Calu3 (cell line): ENCODE measurements at regions not wholly inside any gene's neighbourhood (a gene's known extent, or its start where the extent isn't known, plus 50 kb on each side); places are given as distances from the start of the nearest gene placed in this dataset.
A peak's percentile ranks its signal among the peaks of the same experiment; 100 is the strongest.

Experiments used
- BruUV-seq: library from RNA; stranded (reverse); fragments of 400-500 nt; replicated peaks from 2 replicates; lab custom pipeline; 2021; lab: Mats Ljungman, UMichigan
- CTCF ChIA-PET: fragments of 300-600 bp; sonication (Branson Sonifier 250); formaldehyde crosslinking; loops from one replicate; lab custom pipeline; 2022; ENCODE audit warnings: antibody characterized with exemption; lab: Charles Lee
- DNase-seq: peaks from one replicate; pipeline ENCODE4 v3.0.0; 2022
- H3K27ac Mint-ChIP-seq: one replicate; pipeline ENCODE4 v1.8.0; 2022; ENCODE audit warnings: mixed read lengths; ENCODE audit not compliant: unreplicated experiment
- H3K27me3 Mint-ChIP-seq: one replicate; pipeline ENCODE4 v1.8.0; 2022; ENCODE audit warnings: mixed read lengths; ENCODE audit not compliant: unreplicated experiment
- H3K36me3 Mint-ChIP-seq: one replicate; pipeline ENCODE4 v1.8.0; 2022; ENCODE audit warnings: mild to moderate bottlenecking, moderate library complexity, mixed read lengths; ENCODE audit not compliant: insufficient read depth, unreplicated experiment
- H3K4me1 Mint-ChIP-seq: one replicate; pipeline ENCODE4 v1.8.0; 2022; ENCODE audit warnings: mild to moderate bottlenecking, low read depth, mixed read lengths; ENCODE audit not compliant: unreplicated experiment
- H3K4me3 Mint-ChIP-seq: one replicate; pipeline ENCODE4 v1.8.0; 2022; ENCODE audit warnings: mild to moderate bottlenecking, low read depth, moderate library complexity, mixed read lengths; ENCODE audit not compliant: unreplicated experiment
- H3K9me3 Mint-ChIP-seq: one replicate; pipeline ENCODE4 v1.8.0; 2022; ENCODE audit warnings: low read depth, mixed read lengths; ENCODE audit not compliant: unreplicated experiment
- CTCF ChIP-seq: fragments of 200-600 bp; IDR thresholded peaks from one replicate; pipeline ENCODE4 v1.8.0; 2022; ENCODE audit warnings: antibody characterized with exemption; ENCODE audit not compliant: unreplicated experiment
- intact Hi-C: fragments of 100-400 bp; cut with micrococcal nuclease; formaldehyde crosslinking; loops from one replicate; pipeline ENCODE4 v1.10.0; 2022; ENCODE audit not compliant: unreplicated experiment

GRCh38 chr6:28606424-28607391 is 81.0 kb downstream of the GPX5 start:
- H3K9me3 Mint-ChIP-seq = peaks cover 2% of the 10 kb centered on the region
- H3K36me3 Mint-ChIP-seq = peaks cover 19% of the 10 kb centered on the region
- BruUV-seq = no TSS peak
- peak; percentile 59 for TF ChIP-seq CTCF
- CTCF ChIA-PET = interaction anchor here (0.6 to 1.4 kb wide), 8 partner anchors 9 to 64 kb away, joined by 3 to 8 read pairs (median 3); a partner anchor contains a TSS
- peak; percentile 82 for DNase-seq
- intact Hi-C loops = loop anchor here (10.0 kb wide), 1 partner anchor 198 kb away; no protein-coding TSS in a partner anchor
- peak overlapping the region; percentile 83 for H3K27ac Mint-ChIP-seq
- H3K4me3 Mint-ChIP-seq = peak overlapping the region; percentile 69
- no peaks in the 10 kb centered on the region for H3K4me1 Mint-ChIP-seq
- peaks cover 25% of the 10 kb centered on the region for H3K27me3 Mint-ChIP-seq

- BruUV-seq = no TSS peak
- peaks cover 2% of the 10 kb centered on the region for H3K9me3 Mint-ChIP-seq
- intact Hi-C loops = loop anchor here (10.0 kb wide), 1 partner anchor 197 kb away; no protein-coding TSS in a partner anchor
- H3K4me1 Mint-ChIP-seq = no peaks in the 10 kb centered on the region
- no peak overlapping the region for H3K4me3 Mint-ChIP-seq
- peaks cover 19% of the 10 kb centered on the region for H3K36me3 Mint-ChIP-seq
- no peak for DNase-seq
- CTCF ChIA-PET = interaction anchor here (1.4 kb wide), 1 partner anchor 50 kb away, joined by 4 read pairs; no protein-coding TSS in a partner anchor
- H3K27ac Mint-ChIP-seq = no peak overlapping the region
- peaks cover 29% of the 10 kb centered on the region for H3K27me3 Mint-ChIP-seq
- no peak for TF ChIP-seq CTCF
These were observed 82.3 kb downstream of the GPX5 start for GRCh38 chr6:28607990-28608389.

- BruUV-seq = no TSS peak
- Mint-ChIP-seq H3K9me3 (peaks cover 2% of the 10 kb centered on the region), H3K27me3 (peaks cover 29% of the 10 kb centered on the region), H3K27ac (no peak overlapping the region), H3K4me3 (no peak overlapping the region), H3K36me3 (peaks cover 19% of the 10 kb centered on the region), H3K4me1 (no peaks in the 10 kb centered on the region)
- no peak for TF ChIP-seq CTCF
- CTCF ChIA-PET = no interaction called here
- intact Hi-C loops = loop anchor here (10.0 kb wide), 1 partner anchor 195 kb away; no protein-coding TSS in a partner anchor
- DNase-seq = no peak
These were observed 84.0 kb downstream of the GPX5 start for GRCh38 chr6:28609672-28610071.

- Mint-ChIP-seq H3K27ac (no peak overlapping the region), H3K4me1 (no peaks in the 10 kb centered on the region), H3K4me3 (no peak overlapping the region), H3K27me3 (peaks cover 24% of the 10 kb centered on the region), H3K9me3 (peaks cover 2% of the 10 kb centered on the region), H3K36me3 (no peaks in the 10 kb centered on the region)
- TF ChIP-seq CTCF = no peak
- BruUV-seq = no TSS peak
- CTCF ChIA-PET = no interaction called here
- DNase-seq = no peak
- intact Hi-C loops = no loop called here
These were observed 89.9 kb downstream of the GPX5 start for GRCh38 chr6:28615616-28615954.
